ENCODE measurements at regions not wholly inside any gene's neighbourhood (a gene's known extent, or its start where the extent isn't known, plus 50 kb on each side); places are given as distances from the start of the nearest gene placed in this dataset.

- DNase-seq (ENCODE audit: low read depth), result no peak
- H3K4me3 ChIP-seq (ENCODE audit: low read depth, low read length), result no peak overlapping the region
- no peak for TF ChIP-seq CTCF (IDR thresholded peaks at IDR 0.05; ENCODE audit: control insufficient read depth, extremely low read depth, insufficient read depth)
Measured at GRCh38 chr7:13090959-13091358, 403.5 kb downstream of the ARL4A start.

- DNase-seq (ENCODE audit: low read depth), result no peak
- no peak for TF ChIP-seq CTCF (IDR thresholded peaks at IDR 0.05; ENCODE audit: control insufficient read depth, extremely low read depth, insufficient read depth)
- no peak overlapping the region for H3K4me3 ChIP-seq (ENCODE audit: low read depth, low read length)
Measured at GRCh38 chr7:13091974-13092707, 404.7 kb downstream of the ARL4A start.

GRCh38 chr7:13092708-13093005 is 405.2 kb downstream of the ARL4A start:
- no peak for TF ChIP-seq CTCF (IDR thresholded peaks at IDR 0.05; ENCODE audit: control insufficient read depth, extremely low read depth, insufficient read depth)
- H3K4me3 ChIP-seq (ENCODE audit: low read depth, low read length), result no peak overlapping the region
- DNase-seq (ENCODE audit: low read depth), result no peak

- no peak for DNase-seq (ENCODE audit: low read depth)
- no peak overlapping the region for H3K4me3 ChIP-seq (ENCODE audit: low read depth, low read length)
- no peak for TF ChIP-seq CTCF (IDR thresholded peaks at IDR 0.05; ENCODE audit: control insufficient read depth, extremely low read depth, insufficient read depth)
Measured at GRCh38 chr7:13093160-13093559, 405.7 kb downstream of the ARL4A start.

- peak; percentile 21 for DNase-seq (ENCODE audit: low read depth)
- no peak overlapping the region for H3K4me3 ChIP-seq (ENCODE audit: low read depth, low read length)
- no peak for TF ChIP-seq CTCF (IDR thresholded peaks at IDR 0.05; ENCODE audit: control insufficient read depth, extremely low read depth, insufficient read depth)
Measured at GRCh38 chr7:13097499-13097898, 410.1 kb downstream of the ARL4A start.

GRCh38 chr7:13098161-13098560 is 410.7 kb downstream of the ARL4A start:
- no peak for TF ChIP-seq CTCF (IDR thresholded peaks at IDR 0.05; ENCODE audit: control insufficient read depth, extremely low read depth, insufficient read depth)
- no peak overlapping the region for H3K4me3 ChIP-seq (ENCODE audit: low read depth, low read length)
- peak; percentile 46 for DNase-seq (ENCODE audit: low read depth)

GRCh38 chr7:13099154-13099795 is 411.8 kb downstream of the ARL4A start:
- DNase-seq (ENCODE audit: low read depth), result no peak
- no peak overlapping the region for H3K4me3 ChIP-seq (ENCODE audit: low read depth, low read length)
- TF ChIP-seq CTCF (IDR thresholded peaks at IDR 0.05; ENCODE audit: control insufficient read depth, extremely low read depth, insufficient read depth), result no peak
